HG02798 (cell line): ENCODE measurements at regions not wholly inside any gene's neighbourhood (a gene's known extent, or its start where the extent isn't known, plus 50 kb on each side); places are given as distances from the start of the nearest gene placed in this dataset.
"Not testable (repeated sequence)": the region's sequence is repeated elsewhere in the genome, so short reads cannot be mapped to it uniquely, and the experiment has no call there.

Experiments
- ATAC-seq: cut with Tn5 transposase; IDR thresholded peaks from one replicate; pipeline ENCODE4 v1.9.1; 2021; ENCODE audit warnings: mild to moderate bottlenecking; ENCODE audit not compliant: unreplicated experiment, poor library complexity

DNA sequence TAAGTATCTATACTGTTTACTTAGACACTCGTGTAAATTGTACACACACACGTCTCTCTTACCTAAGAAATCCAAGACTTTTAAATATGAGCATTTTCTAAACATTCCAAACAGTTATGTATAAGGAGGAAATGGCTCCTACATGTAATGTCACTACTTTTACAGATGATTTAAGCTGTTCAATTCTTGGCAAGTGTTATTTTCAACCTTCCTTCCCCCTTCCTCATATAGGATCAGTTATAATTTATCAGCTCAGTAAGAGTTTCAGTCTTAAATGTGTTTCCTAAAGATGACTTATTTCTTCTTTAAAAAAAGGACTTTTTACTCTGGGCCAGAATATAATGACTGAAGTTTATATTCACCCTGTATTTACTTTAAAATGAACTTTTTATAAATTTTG, 601.1 kb downstream of the ANKRD50 start:
- no peak for ATAC-seq

DNA sequence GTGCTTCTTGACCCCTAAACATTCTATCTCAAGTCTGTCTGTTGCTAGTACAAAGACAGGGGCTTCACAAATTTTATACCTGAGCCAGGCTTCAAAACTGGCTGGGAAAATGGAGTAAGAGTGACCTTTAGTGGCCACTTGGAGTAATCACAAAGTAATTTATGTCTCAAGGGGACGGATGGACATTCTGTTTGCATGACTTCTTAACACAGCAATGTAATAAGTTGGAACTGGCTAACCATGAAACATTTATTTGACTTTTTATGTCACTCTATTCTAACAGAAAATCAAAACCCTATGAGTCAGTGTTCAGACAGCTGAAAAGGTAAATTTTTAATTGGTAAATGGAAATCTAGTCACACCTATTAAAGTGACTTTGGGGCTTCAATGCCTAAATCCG, 600.6 kb downstream of the ANKRD50 start:
- ATAC-seq: peak; percentile 78

DNA sequence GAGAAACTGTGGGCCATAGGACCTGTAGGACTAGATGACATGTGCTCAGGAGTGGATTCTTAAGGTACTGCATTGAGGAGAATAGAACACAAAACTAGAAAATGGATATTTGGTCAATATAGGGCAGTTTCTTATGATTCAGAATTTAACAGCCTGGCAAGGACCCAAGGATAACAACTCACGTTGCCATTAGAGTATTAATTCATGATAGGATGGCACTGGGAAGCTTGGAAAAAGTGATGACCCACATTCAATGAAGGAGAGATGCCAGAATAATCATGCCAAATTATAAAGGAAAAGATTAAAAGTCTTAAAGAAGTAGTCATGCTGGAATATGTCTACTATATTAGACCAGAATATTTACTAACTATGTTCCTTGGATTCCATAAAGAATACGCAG, 594.5 kb downstream of the ANKRD50 start:
- no peak for ATAC-seq

DNA sequence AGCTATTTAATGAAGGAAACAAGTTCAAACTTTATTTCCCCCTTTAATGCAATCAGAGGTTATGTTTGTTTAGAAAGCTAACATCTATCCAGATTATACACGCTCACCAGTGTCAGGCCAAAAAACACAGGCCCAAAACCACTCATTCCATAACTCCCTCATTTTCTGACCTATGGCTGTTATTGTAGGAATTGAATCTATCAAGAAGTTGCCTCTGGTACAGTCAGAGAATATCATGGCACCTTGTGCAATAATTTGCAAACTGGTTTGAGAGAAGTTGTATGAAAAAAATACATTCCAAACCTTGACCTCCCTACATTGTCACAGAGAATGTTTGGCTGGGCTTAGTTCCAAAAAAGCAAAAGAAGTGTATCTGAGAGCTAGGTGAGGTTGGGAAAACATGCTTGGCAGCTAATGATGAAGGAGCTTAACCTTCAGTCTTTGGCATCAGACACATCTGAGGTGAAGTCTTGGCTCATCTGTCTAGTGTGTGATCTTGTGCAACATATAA, 591.0 kb downstream of the ANKRD50 start:
- no peak for ATAC-seq

DNA sequence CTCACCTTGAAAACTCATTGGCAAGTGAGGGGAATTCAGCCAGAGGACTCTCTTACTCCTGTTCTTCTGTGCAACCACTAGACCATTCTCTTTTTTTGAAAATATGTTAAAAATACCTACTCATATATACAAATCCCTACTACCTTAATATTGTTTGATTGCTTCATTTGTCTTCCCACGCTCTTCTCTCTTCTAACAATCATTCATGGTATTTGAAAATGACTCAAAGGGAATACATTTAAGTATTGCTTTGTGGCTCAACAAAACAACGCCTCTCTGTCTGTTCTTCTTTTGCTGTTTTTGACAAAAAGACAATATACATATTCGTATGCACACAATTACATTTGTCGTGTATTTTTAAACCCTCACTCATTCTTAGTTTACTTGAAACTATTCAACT, 589.4 kb downstream of the ANKRD50 start:
- ATAC-seq: no peak

DNA sequence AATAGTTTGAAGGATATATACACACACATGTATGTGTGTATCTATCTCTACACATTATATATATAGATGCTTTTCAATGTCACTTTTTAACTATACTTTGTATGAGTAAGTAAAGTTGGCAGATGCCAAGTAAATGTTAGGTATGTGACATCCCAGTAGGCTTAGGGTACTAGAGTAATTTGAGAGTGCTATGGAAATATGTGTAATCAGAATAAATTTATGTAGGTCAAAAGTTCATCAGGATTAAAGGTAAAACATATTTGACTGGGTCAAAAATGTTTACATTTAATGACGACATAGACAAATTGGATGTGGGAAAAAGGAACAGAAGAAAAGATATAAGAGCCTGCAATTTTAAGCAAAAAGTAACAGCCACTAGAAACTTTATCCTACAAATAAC, 588.8 kb downstream of the ANKRD50 start:
- no peak for ATAC-seq

DNA sequence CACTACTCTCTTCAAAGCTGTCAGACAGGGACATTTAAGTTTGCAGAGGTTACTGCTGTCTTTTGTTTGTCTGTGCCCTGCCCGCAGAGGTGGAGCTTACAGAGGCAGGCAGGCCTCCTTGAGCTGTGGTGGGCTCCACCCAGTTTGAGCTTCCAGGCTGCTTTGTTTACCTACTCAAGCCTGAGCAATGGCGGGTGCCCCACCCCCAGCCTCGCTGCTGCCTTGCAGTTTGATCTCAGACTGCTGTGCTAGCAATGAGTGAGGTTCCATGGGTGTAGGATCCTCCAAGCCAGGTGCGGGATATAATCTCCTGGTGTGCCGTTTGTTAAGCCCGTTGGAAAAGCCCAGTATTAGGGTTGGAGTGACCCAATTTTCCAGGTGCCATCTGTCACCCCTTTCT, 581.2 kb downstream of the ANKRD50 start:
- ATAC-seq: not testable (repeated sequence)

DNA sequence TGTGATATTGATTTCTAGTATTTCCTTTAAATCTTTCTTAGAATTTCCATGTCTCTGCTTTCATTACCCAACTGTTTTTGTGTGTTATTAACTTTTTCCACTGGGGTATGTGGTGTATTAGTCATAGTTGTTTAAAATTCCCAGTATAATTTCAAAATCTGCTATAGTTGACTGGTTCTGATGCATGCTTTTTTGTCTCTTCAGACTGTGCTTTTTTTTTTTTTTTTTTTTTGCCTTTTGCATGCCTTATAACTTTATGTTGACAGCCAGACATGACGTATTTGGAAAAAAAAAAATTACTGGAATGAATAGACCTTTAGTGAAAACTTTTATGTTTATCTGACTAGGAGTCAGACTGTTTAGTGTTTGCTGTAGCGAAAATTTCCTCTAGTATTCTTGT, 580.4 kb downstream of the ANKRD50 start:
- no peak for ATAC-seq

DNA sequence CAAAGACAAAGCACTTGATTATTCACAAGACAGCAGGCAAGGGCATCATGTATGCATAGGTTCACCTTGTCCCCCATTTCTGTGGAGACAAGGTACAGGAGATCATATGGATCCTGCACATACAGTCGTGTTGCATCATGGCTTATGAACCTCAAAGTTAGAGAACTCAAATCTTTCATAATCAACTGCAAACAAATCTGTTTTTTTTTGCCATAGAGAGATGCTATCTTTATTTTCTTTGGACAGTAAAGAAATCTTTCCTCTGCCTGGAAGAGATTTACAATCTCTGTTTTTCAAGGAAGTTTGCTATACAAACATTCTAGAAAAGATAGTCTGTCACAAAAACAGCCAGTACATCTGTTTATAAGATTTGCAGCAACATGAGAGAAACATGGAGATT, 578.8 kb downstream of the ANKRD50 start:
- ATAC-seq: no peak

DNA sequence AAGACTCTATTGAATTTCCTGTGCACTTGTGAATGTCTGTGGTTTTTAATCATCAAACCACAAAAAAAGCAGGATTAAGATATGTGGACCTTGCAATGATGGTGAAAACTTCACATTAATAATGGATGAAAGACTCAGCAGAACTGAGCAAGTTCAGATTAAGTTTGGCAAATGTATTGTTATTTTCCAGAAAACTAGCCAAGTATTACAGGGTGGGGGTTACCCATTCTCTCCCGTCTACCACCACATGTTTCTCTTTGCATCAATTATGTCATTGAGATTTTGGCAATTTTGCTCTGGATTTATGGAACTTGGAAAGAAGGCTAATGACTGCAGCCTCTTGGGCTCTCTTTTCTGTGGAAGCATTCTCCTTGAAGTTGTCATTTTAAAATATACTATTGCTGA, 577.1 kb downstream of the ANKRD50 start:
- ATAC-seq: no peak

DNA sequence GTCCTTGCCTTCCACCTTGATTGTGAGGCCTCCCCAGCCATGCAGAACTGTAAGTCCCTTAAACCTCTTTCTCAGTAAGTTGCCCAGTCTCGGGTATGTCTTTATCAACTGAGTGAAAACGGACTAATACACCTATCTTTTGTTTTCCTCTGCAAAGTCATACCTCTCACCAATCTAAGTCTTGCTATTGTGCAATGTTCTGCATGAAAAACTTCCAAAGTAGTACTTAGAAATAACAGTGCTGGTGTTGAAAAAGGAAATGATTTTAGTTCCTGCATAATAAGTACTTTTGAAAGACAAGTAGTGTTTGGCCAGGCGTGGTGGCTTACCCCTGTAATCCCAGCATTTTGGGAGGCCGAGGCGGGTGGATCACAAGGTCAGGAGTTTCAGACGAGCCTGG, 573.5 kb downstream of the ANKRD50 start:
- no peak for ATAC-seq

DNA sequence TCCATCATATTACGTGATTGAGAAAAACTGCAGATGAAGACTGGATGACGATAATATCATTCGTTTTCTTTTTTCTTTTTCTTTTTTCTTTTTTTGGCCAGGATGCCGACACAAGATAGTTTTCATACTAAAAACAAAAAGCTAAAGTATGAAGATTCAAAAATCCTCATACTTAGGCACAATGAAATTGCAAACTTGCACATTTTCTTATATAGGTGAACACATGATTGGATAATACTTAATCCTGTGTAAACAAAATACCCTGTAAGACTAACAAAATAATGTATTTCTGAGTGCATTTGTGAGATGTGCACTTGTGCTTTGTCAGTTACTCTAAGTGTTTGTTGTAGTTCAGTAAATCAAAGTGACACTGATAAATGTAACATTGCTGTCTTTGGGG, 568.9 kb downstream of the ANKRD50 start:
- ATAC-seq: no peak

DNA sequence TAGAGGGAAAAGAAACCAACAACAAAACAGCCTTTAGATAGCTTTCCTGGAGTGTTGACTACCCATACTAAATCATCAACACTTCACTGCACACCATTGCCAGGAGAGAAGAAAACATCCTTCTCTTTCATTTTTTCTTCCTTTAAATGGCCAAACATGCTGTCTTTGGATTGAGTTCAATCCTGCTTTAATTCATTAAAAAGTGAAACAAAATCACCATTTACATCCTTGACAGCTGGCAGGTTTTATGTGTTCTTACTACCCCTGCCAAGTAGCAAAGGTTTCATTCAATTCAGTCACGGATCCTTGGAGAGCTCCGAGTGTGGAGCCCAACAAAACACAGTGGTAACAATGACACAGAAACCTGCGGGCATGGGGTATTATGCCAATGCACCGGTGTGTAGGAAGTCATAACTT, 568.3 kb downstream of the ANKRD50 start:
- no peak for ATAC-seq

DNA sequence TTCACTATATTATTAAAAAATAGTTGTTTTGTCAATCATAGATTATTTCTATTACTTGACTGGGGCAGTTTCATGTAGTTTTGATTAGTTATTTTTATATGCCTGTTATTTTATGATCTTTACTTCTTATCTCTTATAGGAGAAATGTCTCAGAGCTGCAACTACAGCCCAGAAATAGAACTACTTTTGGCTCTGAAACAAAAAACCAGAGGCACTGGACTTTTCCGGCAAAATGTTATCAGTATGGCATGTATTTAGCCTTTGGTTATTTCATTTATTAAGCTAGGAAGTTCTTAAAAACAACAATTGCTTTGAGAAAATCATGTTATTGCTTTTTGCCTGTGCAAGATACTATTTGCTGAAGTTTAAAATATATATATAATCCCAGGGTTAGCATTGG, 566.5 kb downstream of the ANKRD50 start:
- no peak for ATAC-seq

DNA sequence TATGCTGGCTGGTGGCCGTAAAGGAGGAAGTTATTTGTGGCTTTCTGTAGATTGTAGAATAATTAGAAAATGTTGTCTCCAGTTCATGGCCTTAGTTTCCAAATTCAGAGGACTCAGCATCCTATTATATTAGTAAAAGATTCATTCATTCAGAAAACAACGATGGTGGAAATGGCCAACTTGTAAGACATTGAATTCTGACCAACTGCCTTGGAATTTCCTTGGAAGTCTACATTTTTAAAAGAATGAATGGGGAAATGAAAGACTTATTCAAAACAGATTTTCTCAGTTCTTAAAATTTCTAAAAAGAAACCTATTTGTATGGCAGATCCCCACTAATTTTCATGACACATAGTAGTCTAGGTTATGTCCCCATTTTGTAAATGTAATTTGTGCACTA, 561.5 kb downstream of the ANKRD50 start:
- ATAC-seq: no peak

DNA sequence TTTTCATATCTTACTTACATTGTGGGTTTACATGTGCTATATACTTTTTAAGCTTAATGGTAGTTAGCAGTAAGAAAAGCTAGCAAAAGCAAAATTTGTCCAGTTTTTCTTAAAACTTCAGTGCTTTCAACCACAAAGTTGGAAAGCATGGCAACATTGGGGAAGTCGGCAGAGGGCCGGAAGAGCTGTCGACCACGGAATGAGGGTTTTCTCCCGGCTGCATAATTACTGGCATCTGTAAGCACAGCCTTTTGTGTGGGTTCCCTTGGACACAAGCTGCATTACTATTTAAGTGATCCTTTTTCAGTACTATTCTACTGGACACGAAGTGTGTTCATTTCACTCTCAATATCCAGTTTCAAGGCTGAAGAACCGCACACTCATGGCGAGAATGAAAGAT, 560.4 kb downstream of the ANKRD50 start:
- ATAC-seq: no peak

DNA sequence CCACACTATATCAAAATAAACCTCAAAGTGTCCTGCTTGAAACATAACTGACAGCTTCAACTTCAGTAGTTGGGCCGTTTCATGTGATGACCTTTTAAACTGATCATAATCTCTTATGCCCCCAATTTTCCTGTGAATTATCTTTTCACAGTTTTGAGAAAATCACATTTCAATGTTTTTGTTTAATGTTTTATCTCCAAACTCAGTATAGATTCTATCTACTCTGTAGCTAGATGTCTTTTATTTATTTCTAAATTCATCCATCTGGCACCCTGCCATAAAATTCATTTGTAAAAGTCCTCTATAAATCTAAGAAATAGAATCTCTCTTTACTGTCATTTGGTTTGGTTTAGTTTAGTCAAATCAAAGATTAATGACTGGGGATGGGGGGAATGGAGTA, 557.3 kb downstream of the ANKRD50 start:
- ATAC-seq: no peak

DNA sequence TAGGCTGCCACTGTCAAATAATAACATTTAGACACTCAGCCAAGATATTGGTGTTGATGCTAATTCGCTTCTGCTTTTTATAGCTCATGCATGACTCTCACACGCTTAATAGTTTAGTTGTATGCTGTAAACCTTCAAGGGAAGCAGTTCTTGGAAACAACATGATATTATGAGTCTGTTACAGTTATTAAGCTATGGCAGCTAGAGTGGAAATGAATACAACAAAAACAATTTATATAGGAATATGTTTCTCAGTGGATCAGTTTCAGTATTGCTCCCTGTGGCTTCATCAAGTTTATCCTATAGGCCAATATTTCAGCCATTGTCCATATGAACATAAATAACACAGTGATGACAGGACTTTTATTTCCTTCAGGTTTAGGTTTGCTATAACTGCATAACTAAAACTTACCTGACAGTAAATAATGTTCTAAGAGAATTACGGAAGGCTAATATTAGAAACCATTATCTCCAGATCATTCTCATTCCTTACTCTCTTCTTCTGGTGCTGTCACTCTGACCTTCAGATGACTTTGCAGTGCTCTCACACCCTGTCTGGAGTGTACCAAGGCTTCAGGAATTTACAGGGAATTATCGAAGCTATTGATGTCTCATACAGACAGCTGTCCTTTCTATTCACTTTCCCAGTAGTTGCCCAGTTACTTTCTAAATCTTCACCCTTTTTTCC, 555.0 kb downstream of the ANKRD50 start:
- no peak for ATAC-seq

DNA sequence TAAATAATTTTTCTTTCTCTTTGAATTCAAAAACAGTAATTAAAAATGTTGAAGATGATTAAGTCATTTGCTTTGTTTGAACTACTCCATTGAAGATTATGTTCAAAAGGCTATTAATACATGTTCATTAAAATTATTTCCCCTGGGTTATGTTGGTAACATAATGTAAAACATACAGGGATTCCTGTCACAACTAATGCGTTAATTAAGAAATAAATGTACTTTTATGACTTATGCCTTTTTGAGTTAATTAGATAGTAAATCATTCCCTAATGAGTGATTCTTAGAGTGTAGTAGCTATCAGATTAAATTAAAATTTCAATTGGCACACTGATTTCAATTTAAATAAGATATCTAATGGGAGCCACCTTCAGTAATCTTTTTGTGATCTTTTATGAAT, 549.1 kb downstream of the ANKRD50 start:
- ATAC-seq: no peak

DNA sequence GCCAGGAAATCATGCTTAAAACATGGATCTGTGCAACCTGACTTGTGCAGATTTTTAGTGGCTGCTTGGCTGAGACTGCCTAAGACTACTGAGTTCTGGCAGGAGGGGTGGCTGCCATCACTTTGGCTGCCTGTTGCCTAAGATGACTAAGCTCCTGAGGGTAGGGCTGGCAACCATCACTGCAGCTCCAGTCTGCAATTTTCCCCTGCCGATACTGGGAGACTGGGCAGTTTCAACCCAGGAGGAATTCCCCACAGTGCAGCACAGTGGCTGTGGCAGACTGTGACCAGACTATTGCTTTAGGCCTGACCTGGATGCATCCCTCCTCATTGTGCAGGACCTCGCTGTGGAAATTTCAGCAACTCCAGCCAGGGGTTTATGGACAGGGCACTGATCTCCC, 544.9 kb downstream of the ANKRD50 start:
- no peak for ATAC-seq

DNA sequence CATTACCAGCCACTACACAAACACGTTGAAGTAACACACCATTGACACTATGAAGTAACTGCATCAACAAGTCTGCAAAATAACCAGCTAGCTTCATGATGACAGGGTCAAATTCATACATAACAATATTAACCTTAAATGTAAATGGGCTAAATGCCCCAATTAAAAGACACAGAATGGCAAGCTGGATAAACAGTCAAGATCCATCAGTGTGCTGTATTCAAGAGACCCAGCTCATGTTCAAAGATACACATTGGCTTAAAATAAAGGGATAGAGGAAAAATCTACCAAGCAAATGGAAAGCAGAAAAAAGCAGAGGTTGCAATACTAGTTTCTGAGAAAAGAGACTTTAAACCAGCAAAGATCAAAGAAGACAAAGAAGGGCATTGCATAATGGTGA, 543.0 kb downstream of the ANKRD50 start:
- ATAC-seq: not testable (repeated sequence)

DNA sequence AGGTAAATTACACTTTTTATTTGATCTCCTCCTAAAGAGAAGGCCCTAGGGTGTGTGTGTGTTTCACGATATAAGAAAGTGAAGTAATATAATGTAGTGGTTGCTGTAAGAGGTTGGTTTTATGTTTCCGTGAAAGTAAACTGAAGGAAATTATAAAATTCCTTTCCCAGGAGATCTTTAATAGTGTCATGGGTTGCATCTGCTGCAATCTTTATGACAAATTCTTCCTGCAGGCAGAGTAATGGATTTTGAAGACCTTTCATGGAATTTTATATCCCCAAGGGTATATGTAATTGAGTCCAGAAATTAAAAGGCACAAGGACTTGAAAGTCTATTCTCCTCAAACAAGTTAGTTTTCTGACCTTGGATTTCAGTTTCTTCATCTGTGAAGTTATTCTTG, 538.6 kb downstream of the ANKRD50 start:
- ATAC-seq: no peak
